ENCODE measurements at regions not wholly inside any gene's neighbourhood (a gene's known extent, or its start where the extent isn't known, plus 50 kb on each side); places are given as distances from the start of the nearest gene placed in this dataset.

DNA sequence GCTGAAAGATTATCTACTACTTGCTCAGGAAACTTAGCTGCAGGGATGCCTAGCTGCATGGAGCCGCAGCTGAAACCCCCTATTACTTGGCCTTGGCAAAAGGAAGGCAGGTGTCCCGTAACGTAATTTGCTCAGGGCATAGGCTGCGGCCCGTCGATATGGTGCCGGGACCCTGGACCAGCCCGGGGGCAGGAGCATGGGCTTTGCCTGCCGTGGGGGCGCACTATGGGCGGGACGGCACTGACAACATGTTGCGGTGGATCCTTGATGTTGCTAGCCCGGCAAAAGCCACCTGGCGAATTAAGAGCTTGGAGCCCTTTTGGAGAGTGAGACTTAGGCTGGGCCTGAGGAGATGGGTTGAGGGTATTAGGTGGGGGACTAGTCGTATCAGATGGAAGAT is 1551.2 kb downstream of the AACS start (continued):
- TF ChIP-seq CHD7 (IDR thresholded peaks at IDR 0.05; ENCODE audit: insufficient replicate concordance, low read length) (no peak), CBX8 (IDR thresholded peaks at IDR 0.05; ENCODE audit: borderline replicate concordance, low read depth, low read length) (no peak), CEBPB (IDR thresholded peaks at IDR 0.05; ENCODE audit: low read depth, low read length) (no peak), ZNF274 (IDR thresholded peaks at IDR 0.05; ENCODE audit: borderline replicate concordance, extremely low read depth, low read length) (no peak), POLR2A (IDR thresholded peaks at IDR 0.05; ENCODE audit: control extremely low read depth in 1 of 2, low read depth in 2 of 2, low read length in 2 of 2) (no peak)
